ENCODE measurements at regions not wholly inside any gene's neighbourhood (a gene's known extent, or its start where the extent isn't known, plus 50 kb on each side); places are given as distances from the start of the nearest gene placed in this dataset.
"Not testable (repeated sequence)": the region's sequence is repeated elsewhere in the genome, so short reads cannot be mapped to it uniquely, and the experiment has no call there.

DNA sequence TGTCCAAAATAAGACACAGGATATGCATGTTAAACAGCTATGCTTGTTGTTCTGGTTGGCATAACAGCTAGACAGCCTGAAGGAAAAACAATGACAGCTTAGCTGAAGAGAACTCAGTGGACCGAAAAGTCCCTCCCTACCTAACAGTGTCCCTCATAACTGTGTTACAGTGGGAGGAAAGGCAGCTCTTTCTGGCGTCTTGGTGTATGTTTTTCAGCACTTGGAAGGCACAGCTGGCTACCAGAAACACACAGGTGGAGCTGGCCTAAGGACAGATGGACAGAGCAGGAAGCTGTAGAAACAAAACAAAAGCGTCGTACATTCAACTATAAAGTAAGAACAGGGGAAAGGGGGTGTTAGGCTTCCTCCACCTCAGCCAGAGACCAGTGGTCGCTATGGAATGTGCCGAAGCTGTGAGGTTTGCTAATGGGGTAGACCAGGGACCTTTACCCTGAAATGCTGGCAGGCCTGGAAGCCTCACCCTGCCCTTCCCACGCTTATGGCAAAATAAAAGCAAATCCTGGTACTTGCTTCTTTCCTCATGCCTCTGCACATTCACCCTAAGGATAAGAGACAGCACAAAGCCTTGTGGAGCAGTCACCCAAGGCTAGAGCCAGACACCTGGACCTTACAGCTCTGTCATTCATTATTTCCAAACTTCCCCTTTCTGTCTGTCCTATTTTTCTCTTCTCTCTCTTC is 103.5 kb upstream of the TRIB2 start:
- no peak for DNase-seq

DNA sequence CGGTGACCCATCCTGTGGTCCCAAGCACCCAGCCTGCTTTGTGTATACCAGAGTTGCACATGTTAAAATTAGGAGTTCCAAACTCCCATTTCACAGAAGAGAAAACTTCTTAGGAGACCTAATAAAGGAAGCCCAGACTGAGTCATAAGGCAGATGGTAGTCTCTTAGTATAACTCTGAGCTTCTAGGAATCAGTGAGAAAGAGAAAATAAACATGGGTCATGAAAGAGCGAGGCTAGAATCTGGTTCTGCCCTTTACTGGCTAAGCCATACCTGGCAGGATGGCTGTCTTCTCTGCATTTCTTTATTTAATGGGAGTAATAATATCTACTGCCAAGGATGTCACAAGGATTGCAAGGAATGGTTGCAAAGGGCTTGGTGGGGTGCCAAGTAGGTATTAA is 101.2 kb upstream of the TRIB2 start:
- DNase-seq: no peak

DNA sequence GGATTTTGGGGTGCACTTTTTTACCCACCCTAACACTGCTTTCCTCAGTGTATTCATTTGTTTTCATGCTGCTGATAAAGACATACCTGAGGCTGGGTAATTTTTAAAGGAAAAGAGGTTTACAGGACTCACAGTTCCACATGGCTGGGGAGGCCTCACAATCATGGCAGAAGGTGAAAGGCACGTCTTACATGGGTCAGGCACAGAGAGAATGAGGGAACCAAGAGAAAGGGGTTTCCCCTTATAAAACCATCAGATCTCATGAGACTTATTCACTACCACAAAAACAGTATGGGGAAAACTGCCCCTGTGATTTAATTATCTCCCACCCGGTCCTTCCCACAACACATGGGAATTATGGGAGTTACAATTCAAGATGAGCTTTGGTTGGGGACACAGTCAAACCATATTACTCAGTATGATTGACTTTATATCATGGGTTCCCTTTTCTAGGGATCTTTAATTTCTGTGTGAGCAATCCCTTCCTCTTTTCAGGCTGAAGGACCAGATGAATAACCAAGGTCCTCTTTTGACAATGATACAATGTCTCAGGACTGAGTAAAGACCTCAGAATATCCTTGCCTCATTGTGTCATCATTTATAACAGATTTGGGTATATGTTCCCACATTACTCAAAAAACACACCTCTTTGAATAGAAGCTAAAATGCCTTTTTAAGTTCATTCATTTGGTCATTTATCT is 100.1 kb upstream of the TRIB2 start:
- DNase-seq: no peak

DNA sequence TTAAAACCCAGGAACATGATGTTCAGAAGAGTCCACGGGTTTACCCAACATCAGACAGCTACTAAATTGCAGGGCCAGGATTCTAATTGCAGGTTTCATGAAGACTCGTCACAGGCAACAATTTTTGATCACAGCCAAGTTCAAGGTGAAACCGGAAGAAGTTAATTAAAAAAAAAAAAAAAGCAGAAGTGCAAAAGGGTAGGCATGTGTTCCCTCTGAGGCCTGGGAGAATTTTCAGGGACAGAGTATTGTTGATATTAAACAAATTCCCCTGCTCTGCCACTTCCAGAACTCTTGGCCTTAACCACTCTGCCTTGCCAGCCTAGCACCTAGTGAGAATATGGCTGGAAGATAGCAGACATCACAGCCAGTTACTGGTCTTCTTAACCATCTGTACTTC is 99.4 kb upstream of the TRIB2 start:
- DNase-seq: no peak

DNA sequence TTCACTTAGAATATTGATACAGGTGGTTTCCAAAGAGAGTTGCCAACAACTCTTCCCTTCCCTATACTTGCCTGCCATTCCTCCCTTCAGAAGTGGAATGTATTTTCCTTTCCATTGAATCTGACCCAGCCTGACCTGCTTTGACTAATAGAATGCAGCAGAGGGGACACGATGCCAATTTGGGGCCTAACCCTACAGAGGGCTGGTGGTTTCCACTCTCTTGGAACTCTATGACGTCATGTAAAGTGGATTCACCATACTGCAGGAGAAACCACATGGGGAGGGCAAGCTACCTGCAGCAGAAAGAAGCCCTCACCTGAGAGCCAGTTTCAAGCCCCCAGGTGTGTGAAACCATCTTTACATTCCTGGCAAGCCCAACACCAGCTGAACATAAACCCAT is 98.9 kb upstream of the TRIB2 start:
- DNase-seq: no peak

DNA sequence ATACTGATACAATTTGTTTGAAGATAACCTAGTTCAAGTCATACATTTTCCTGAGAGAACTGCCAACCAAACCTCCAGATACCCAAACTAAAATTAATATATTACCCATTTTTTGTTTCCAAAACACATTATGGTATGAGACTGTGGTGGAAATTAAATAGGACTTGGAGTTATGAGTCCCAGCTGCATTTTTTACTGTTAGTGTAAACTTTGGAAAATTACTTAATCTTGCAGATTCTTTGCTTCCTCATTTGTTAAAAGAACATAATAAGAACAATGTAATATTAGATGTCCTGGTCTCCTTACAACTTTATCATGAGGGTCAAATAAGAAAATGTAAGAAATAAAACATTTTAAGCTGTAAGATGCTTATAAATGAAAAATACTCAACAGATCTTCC is 98.2 kb upstream of the TRIB2 start:
- DNase-seq: no peak

DNA sequence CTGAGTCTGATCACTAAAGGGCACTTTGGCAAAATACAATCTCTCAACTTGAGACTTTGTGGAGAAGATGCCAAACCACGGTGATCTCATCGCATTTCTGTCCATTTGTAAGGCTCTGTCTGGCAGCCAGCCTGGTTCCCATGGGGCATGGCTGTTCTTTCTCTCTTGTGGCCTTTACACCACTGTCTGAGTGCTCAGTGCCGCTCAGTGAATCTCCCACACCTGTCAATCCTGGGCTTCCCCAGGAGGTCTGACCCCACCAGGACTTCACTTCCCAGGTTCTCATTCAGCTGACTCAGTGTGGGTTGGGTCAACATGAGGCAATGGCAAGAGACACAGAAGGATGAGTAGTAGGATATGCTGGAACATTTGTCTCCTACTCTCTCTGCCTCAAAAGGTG is 96.8 kb upstream of the TRIB2 start:
- DNase-seq: no peak

DNA sequence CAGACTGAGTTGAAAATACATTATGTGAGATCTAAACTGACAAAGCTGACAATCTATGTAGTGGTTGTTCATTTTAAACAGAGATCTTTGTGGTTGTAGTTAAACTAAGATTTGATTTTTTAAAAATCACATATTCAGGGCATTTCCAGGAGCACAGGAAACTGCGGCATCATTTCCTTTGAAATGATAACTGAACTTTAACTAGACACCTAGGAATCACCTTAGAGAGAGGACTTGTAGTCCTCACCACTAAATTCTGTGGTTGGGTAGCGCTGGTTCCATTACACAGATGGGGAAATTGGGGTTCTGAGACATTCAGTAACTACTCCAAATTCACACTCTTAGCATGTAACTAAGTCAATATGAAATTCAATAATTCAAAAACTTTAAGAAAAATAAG is 96.0 kb upstream of the TRIB2 start:
- DNase-seq: no peak

DNA sequence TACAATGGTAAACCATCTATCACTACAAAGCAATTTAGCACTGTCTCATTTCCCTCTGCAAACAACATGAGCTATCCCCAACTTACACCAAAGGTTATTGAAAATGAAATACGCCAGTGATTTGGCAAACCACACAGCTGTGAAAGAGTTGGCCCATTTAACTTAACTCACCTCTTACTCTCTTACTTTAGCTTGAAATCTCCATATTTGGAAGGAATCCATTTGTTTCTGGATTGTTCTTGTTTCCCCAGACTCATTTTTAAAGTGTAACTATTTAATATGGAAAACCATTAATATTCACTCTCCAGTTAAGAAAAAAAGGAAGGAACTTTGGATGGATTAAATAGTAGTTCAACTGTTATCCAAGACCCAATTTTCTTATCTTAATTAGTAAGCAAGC is 93.7 kb upstream of the TRIB2 start:
- DNase-seq: no peak

DNA sequence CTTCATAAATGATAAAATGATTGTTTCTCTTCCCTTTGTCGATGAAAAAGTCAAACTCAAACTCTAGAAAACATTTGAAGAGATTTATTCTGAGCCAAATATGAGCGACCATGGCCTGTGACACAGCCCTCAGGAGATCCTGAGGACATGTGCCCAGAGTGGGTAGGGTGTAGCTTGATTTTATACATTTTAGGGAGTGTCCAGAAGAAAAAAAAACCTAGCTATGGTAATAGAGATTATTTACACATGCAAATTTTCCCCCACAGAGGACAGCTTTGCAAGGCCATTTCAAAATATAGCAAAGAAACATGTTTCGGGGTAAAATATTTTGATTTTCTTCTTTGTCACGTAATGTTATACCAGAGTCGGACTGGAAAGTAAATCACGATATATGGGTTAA is 92.4 kb upstream of the TRIB2 start:
- DNase-seq: no peak

DNA sequence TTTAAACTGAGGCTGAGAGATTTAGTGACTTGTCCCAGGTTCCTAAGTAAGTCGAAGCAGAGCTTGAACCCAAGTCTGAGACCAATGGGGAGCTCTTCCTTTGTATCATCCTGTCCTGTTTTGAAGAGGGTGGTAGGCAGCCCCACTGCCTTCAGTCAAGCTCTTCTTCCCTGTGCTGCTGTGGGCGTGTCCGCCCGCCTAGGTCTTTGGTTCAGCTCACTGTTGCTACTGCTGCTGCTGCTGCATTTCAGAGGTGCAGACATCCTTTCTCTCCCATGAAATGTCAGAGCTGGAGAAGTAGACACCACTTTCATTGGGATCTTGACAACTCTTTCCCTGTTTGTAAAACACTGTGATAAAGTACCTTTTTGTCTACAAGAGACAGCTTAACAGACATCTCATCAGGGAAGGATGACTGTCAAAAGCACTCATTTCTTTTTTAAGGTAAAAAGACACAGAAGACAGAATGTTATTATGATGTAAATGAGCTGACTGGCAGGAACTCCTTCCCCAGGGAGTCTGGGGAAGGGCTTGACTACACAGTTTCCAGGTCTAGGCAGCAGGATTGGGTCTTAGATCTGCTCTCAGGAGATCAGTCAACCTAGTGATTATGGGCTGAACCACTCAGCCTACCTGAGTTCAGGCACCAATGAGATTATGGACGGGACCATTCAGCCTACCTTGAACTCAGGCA is 91.7 kb upstream of the TRIB2 start:
- no peak for DNase-seq

DNA sequence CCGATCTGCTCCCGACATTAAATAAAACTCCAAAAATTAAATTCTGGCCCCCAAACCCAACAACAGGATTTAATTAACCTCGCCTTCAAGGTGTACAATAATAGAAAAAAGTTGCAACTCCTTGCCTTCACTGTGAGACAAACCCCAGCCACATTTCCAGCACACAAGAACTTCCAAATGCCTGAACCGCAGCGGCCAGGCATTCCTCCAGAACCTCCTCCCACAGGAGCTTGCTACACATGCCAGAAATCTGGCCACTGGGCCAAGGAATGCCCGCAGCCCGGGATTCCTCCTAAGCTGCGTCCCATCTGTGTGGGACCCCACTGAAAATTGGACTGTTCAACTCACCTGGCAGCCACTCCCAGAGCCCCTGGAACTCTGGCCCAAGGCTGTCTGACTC is 88.2 kb upstream of the TRIB2 start:
- DNase-seq: not testable (repeated sequence)

DNA sequence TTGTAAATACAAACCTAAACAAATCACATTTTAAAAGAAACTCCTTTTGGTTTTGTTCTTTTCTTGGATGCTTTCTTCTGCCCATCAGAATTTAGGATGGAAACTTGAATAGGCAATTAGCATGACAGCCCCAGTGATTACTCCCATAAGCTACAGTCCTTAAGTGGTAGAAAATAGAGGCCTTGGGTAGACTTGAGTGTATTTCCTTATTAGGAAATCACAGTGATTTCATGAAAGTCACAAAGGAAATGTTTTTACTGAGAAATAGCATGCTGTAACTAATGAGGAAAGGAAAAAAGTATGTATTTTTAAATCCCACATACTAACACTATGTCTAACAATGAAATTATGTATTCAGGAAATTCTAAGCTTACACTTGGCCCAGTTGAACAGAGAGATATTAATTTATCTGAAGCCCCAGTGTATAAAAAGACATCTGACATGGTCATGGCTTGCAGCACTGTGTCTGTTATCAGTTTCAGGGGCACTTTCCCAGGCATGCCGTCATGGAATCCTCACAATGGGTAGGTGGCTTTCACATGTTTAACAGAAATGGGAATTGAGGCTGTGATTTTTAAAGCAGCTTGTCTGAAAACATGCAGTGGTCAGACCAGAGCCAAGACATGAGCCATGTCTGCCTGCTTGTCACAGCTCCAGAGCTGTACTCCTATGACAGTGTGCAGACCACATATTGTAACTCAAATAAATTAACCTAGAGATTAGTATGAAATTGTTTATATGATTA is 79.7 kb upstream of the TRIB2 start:
- no peak for DNase-seq

DNA sequence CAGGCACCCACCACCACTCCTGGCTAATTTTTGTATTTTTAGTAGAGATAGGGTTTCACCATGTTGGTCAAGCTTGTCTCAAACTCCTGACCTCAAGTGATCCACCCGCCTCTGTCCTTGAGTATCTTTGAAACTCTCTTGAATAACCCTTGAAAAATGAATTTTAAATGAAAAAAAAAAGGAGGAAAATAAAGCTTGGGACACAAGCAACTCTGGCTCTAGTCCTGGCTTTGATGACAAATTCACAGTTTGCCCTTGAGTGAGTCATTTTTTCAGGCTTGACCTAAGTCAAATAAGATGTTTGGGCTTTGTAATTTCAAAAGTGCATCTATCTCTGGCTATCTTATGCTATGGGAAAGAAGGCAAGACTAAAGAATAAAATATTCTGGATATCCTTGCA is 79.0 kb upstream of the TRIB2 start:
- no peak for DNase-seq

DNA sequence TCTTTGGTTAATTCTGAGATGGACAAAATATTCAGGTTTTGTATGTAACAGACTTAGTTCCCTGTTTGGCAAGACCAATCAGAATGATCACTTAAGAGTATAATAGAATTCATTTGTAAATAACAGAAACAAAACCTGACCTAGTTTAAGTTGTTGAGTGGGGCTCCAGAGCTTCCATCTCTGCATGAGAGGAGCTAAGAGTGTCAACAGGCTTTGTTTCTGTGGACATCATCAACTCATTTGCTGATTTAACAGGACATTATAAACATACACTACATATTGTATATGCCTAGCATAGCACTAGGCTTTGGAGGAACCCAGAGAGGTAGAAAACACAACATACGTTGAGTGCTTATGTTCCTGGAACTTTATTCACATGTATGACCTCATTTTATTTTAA is 75.3 kb upstream of the TRIB2 start:
- DNase-seq: no peak

DNA sequence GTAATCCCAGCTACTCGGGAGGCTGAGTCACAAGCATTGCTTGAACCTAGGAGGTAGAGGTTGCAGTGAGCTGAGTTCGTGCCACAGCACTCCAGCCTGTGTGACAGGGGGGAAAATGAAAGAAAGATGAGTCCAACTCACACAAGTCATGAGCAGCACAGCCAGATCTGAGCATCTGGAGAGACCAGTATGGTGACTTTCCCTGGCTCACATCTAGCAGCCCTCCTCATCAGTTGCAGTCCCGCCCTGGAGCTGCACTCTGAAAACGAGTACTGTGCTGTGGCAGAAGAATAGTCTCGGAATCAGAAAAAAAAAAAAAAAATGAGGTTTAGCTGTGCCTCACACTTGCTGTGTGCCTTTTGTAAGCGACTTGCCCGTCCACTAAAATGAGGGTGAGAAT is 74.4 kb upstream of the TRIB2 start:
- DNase-seq: no peak

DNA sequence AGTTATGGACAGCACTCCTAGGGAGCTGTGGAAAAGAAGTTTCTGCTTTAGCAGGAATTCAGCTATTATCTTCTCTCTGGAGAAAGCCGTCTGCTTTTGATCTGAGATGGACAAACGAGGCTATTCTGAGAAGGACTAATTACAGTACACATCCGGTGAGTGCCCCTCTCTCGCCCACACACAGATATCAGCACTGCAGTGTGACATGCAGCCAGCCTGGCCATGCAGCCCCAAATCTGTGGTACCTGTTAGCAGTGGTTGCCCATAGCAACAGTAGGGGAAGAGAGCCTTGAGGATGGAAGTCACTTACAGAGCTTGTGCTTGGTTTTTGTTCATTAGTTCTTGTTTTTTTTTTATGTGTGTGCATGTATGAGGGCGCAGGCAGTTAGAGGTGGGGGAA is 73.9 kb upstream of the TRIB2 start:
- DNase-seq: no peak

DNA sequence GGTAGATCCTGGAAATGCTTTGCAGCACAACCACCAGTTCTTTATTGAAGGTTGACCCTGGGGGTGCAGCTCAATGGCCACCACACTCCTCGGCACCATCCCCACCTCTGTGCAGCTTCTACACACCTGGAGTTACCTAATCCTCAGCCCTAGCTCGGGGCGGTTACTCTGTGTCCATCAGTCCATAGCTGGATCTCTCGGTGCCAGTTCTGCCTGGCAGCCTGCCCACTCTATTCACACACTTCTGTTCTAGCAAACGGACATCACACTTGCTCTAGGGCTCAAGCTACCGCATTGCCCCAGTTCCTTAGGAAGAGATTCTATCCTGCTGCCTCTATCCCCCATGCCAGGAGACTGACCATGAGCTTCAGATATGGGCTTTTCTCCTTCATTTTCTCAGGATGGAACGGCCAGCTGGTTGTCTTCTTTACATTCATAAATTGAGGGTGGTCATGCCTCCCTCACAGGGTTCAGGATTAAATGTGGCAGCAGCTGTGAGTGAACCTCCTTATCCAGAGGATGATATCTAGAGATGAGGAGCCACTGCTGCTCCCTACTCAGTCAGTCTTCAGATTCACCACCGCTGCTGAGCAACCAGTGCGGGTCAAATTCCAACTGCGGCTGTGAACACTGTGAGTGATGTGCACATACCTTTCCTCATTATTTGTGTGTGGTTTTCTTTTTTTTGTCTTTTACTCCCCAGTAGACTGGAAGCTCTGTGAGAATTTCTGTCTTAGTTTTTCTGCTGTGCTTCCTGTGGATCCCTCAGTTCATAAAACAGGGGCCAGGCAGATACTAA is 66.9 kb upstream of the TRIB2 start:
- DNase-seq: no peak

DNA sequence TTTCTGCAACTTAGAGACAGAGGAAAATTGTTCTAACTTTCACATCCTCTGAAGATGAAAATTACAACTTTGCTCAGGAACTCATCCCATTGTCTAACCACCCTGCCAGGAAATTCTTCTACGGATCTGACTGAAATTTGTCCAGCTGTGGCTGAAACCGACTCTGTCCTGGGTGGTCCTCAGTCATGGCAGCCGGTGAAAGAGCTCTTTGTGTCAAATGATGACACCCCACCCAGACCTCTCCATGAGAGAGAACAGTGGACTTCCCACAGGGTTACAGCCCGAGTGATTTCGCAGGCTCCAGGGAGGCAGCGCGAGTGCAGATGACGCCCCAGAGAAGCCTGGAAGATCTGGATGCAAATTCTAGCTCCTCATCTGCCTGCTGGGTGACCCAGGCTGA is 65.1 kb upstream of the TRIB2 start:
- DNase-seq: no peak

DNA sequence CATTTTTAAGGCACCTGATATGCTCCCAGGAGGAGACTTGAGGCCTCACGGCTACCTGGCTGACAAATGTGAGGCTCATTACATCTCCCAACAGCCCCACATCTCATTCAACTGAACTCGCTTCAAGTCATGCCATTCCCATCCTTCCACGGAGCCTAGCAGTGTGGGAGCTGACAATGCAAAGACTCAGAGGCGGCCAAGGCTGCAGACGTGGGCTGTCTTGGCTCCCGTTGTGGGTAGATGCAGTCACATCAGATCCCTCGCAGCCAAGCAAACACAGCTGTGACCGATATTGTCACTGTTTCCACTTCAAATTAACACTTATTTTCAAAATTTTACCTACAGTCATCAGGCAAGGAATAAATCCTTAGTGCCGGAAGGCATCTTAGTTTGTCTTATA is 64.0 kb upstream of the TRIB2 start:
- no peak for DNase-seq

DNA sequence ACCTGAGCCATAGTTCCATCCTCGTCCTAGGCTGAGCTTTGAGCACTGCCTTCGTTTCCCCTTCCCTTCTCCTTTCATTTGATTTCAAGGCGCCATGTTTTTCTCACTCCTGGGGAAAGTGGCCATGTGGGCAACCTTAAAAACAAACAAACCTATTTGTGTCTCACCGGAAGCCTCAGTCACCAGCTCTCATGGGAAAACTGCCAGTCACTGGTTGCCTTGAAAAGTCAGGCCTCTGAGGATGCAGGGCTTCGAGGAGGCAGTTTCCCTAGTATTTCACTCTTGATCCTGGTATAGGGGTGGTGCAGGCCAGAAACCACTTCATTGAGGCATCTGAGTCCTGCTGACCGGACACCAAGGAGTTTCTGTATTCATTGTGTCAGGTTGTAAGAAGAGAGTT is 59.2 kb upstream of the TRIB2 start:
- no peak for DNase-seq

DNA sequence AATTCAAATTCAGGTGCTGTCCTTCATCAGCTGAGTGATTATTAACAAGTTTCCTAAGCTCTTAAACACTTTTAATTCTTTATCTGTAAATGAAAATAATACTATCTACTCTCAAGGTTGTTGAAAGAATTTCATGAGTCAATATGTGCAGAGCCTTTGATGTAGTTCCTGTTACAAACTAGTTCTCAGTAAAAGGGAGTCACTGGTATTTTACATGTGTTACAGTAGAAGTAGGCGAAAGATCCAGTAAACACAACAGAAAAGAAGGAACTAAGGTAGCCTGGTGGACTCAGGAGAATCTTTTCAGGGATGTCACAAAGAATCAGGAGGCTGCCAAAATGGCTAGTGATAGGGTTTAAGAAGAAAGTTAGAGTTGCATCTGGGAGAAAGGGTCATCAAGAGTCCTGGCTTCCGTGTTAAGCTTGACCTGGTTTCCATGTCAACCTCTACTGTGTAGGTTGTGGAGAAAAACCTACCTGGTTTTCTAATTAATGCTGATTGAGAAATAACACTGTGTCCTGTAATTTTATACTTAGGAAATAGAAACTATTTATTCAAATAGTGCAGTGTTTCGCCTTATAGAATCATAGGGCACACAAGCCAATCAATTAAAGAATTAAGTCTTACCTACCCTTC is 58.3 kb upstream of the TRIB2 start:
- DNase-seq: no peak

Data from activated CD8-positive, alpha-beta memory T cell treated with anti-CD3 and anti-CD28 coated beads, Interleukin-2, amount 50 U/mL, for 4 hours (primary cell).